Breast epithelium (tissue), 3 donors: ENCODE measurements at regions not wholly inside any gene's neighbourhood (a gene's known extent, or its start where the extent isn't known, plus 50 kb on each side); places are given as distances from the start of the nearest gene placed in this dataset.

Experiments
- POLR2A ChIP-seq: fragments of 450-650 bp; IDR thresholded peaks from one replicate; pipeline ENCODE4 v1.6.1; 2016; ENCODE audit warnings: antibody characterized with exemption, mild to moderate bottlenecking, moderate library complexity
- POLR2AphosphoS5 ChIP-seq, 3 donors: sonication (generic); formaldehyde crosslinking; IDR thresholded peaks; one replicate each; pipeline ENCODE4 v1.6.1; 2017; ENCODE audit warnings: antibody characterized with exemption in 3 of 3
- TF ChIP-seq, protein P1 (sequence below), 3 donors: fragments of 450-650 bp; IDR thresholded peaks; one replicate each; pipeline ENCODE4 v1.5.1; 2016 to 2017; ENCODE audit warnings: antibody characterized with exemption in 3 of 3, mild to moderate bottlenecking in 3 of 3, moderate library complexity in 3 of 3

DNA sequence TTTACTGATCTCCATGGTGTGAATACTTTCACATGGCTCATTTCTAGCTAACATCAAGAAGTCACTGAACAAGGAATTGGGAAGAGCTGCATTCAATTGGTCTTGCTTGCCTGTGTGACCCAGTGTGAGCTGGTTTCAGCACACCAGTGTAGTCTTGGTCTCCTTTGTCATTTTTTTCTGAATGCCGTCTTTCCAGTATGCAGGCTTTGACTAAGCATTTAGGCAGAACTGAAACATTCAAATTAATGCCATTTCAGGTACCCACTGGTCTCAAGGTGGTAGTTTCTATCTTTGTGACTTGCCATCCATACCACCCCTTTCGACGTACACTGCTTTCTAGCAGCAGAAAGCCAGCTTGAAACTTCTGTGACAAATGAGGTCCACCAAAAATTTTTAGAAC, 550.5 kb upstream of the BOD1L1 start:
- TF ChIP-seq, protein P1, sequence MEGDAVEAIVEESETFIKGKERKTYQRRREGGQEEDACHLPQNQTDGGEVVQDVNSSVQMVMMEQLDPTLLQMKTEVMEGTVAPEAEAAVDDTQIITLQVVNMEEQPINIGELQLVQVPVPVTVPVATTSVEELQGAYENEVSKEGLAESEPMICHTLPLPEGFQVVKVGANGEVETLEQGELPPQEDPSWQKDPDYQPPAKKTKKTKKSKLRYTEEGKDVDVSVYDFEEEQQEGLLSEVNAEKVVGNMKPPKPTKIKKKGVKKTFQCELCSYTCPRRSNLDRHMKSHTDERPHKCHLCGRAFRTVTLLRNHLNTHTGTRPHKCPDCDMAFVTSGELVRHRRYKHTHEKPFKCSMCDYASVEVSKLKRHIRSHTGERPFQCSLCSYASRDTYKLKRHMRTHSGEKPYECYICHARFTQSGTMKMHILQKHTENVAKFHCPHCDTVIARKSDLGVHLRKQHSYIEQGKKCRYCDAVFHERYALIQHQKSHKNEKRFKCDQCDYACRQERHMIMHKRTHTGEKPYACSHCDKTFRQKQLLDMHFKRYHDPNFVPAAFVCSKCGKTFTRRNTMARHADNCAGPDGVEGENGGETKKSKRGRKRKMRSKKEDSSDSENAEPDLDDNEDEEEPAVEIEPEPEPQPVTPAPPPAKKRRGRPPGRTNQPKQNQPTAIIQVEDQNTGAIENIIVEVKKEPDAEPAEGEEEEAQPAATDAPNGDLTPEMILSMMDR (IDR thresholded peaks at IDR 0.05), result no peak
- TF ChIP-seq POLR2A, result no peak
- TF ChIP-seq POLR2AphosphoS5 (IDR thresholded peaks at IDR 0.05), result no peak
